NCI-H1930 (cell line): ENCODE measurements at regions not wholly inside any gene's neighbourhood (a gene's known extent, or its start where the extent isn't known, plus 50 kb on each side); places are given as distances from the start of the nearest gene placed in this dataset.

Experiments
- DNase-seq, 2 experiments: peaks; one replicate each; lab custom pipeline; 2025; lab: John Stamatoyannopoulos, UW

DNA sequence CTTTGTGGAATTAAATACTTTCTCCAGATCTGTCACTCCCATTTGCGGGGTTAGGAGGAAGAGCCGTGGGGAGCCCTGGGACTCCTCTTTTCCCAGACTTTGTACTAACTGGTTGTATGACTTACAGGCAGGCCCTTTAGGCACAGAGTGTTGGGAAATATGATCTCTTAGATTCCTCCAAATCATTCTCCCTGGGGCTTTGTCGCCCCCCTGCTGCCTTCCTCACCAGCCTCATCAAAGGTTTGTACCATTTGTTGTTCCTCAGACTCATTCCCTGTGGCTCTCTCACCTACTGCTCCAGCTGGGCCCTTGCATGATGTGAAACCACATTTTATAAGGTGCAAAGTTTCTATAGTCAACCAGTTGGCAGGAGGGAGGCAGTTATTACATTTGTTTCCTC is 56.4 kb downstream of the CRYGS start:
- DNase-seq = no peak

- DNase-seq = no peak
Observed at GRCh38 chr3:186487037-186487436, 57.1 kb downstream of the CRYGS start.

DNA sequence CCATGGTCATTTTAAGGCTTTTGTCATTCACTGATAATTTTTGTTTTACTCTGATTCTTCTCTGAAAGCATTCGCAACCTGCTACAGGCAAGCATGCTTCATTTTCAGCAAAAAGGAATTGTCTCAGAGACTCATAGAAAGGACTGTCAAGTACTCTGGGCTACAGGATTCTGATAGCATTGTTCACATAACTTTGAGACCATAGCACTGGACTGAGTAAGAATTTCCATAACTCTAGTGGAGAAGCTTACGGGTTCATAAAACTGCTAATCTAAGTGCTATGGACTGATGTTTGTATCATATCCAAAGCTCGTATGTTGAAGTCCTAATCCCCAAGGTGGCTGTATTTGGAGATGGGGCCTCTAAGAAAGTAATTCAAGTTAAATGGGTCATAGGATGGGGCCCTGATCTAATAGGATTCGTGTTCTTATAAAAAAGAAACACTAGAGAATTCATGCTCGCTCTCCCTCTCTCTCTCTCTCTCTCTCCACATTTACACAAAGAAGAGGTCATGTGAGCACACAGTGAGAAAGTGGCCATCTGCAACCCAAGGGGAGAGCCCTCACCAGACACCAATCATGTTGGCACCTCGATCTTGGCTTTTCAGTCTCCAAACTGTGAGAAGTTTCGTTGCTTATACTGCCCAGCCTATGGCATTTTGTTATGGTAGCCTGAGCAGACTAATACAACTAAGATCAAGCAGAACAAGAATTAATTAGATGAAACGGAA is 60.4 kb downstream of the CRYGS start:
- no peak for DNase-seq

DNA sequence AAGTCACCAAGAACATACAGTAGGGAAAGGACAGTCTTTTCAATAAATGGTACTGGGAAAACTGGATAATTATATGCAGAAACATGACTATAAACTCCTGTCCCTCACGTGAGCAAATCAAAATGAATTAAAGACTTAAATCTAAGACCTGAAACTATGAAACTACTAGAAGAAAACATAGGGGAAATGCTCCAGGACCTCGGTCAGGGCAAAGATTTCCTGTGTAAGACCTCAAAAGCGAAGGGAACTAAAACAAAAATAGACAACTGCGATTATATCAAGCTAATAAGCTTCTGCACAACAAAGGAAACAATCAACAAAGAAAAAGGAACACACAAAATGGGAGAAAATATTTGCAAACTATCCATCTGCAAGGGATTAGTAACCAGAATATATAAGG is 62.7 kb downstream of the CRYGS start:
- no peak for DNase-seq

- no peak for DNase-seq
Observed at GRCh38 chr3:186477876-186478275, 66.3 kb downstream of the CRYGS start.

- DNase-seq = no peak
Observed at GRCh38 chr3:186477033-186477432, 67.1 kb downstream of the CRYGS start.

DNA sequence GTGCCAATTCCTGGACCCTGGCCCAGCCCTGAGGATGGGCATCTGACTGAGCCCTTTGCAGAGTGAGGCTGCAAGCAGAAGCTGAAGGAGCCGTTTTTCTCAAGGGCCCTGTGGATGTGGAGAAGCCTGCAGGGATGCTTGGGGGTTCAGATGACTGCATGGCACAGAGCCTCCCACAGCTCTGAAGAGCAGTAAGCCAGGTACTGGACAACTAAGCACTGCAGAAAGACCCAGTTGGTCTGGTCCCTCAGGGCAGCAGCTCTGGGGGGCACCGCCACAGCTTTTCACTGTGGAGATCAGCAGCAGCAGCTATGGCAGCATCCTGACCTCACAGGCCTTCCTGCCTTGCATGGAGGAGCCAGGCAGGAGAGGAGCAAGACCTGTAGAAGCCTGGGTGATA is 67.6 kb downstream of the CRYGS start:
- DNase-seq = no peak

DNA sequence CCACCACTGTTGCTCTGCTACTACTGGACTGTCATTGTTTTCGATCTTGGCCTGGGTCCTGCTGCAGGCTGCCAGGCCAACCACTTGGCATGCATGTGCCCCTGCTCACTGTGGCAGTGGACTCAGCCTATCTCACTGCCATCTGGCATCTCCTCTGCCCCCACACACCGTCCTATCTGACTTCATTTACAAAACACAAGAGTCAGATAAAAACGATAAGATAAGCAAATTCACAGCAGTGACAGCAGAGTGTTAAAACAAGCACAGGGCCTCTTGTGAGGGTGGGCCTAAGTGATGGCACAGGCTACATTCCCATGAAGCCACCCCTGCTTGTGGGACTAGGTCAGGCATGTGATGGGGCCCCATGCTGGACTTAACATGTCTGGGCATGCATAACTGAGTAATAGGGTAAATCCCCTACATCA is 68.1 kb downstream of the CRYGS start:
- DNase-seq = no peak

DNA sequence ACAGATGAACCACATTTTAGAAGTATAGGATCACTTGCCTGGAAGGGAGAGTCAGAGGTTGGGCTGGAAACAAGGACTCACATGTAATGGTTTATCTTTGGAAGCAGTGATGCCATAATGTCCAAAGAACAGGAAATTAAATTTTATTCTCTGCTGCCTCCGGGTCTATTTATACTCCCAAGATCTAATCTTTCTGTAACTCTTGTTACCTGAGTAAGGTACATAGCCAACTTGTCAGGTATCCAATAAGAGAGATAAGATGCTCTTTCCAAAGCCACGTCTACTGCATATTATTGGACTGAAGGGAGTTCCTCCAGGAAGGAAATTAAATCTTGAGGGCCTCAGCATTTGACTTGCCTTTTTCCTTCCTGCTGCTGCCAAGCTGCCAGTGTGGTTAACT is 71.0 kb downstream of the CRYGS start:
- no peak for DNase-seq

- DNase-seq = no peak
Observed at GRCh38 chr3:186472456-186473008, 71.6 kb downstream of the CRYGS start.

DNA sequence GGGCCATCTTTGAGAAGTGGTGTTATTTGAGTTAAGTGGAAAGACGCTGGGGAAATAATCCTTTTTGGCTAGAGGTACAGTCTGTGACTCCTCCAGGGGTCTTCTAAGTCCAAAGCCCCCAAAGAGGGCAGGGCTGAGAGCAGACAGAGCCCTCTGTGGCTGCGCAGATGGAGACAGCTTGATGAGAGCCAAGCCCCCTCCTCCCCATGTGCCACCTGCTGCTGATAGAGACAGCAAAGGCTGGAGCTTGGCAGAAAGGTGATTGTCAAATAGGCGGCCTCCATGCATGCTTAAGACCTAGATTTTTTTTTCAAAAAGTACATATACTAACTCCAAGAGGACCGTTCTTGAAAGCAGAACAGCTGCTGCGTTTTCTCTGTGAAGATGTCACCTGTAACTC is 72.4 kb downstream of the CRYGS start:
- DNase-seq = no peak

DNA sequence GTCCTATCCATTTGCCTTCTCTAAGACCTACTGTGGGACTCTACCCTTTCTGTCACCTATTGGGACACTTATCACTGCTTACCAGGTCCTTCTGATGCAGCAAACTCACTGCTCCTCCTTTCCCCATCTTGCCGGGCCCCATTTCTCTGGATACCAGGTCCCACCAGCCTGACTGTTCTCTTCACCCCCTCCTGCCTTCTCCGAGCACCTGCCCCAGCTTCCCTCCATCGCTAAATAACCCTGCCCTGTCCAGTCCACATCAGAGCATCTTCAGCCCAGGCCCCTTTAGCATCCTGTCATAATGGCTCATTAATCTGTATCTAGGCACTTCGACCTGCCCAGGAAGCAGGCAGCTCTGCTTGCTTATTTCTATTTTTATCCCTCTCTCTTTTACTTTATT is 74.7 kb downstream of the CRYGS start:
- no peak for DNase-seq

DNA sequence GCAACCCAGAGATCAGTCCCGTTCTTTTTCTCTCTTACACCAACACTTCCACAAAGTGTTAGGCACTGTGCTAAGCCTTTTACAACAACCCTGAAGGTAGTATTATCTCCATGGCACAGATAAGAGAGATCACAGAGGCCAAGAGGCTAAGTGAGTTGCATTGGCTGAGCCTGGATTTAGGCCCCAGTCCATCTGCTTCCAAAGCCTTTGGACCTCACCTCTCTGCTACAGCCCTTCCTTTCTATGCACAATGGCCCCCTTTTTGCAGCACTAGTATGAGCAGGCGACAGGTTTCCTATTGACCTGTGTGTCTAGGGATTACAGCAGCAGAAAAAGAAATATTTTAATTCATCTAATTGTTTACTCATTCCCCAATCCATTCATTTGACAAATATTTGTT is 76.2 kb downstream of the CRYGS start:
- DNase-seq = peak in 1 of 2 experiments; percentile 7

GRCh38 chr3:186466391-186466974 is 77.7 kb downstream of the CRYGS start:
- no peak for DNase-seq

DNA sequence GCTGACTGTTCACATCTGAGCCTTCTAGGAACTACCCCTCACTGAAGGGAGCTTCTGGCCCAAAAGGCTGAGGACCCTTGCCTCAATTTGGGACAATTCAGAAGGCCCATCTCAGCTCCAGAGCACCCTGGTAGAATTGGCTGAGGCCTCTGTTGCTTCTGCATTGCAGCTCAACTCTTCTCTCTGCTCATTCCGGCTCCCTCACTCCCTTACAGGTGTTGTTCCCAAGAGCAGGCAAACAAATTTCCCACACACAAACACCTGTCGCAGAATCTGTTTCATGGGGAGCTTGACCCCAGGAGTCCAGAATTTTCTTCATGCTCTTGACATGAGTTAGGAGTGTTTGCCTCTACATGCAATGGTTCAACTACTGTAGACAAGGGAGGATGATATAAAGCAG is 78.7 kb downstream of the CRYGS start:
- no peak for DNase-seq

- no peak for DNase-seq
Observed at GRCh38 chr3:186464424-186465093, 79.6 kb downstream of the CRYGS start.

- no peak for DNase-seq
Observed at GRCh38 chr3:186461141-186461540, 83.0 kb downstream of the CRYGS start.

- DNase-seq = no peak
Observed at GRCh38 chr3:186459108-186459467, 85.1 kb downstream of the CRYGS start.

GRCh38 chr3:186458306-186459107 is 85.7 kb downstream of the CRYGS start:
- DNase-seq = no peak

DNA sequence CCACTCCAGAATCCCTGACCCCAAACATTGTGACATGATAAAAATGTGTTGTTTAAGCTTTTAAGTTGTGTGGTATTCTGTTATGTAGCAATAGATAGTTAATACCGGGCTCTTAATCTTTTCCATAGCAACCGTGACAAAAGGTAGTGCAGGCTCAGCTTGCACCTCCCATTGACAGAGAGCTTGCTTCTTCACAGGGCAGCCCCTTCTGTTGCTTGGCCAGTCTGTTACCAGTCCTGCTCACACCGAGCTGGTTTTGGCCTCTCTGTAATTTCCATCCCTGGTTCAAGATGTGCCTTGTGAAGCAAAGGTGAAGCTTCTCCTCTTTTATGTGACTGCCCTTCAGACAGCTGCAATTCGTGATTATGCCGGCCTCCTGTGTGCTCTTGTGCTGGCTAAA is 86.9 kb downstream of the CRYGS start:
- DNase-seq = no peak

GRCh38 chr3:186456731-186457191 is 87.4 kb downstream of the CRYGS start:
- DNase-seq = no peak
